ENCODE measurements at regions not wholly inside any gene's neighbourhood (a gene's known extent, or its start where the extent isn't known, plus 50 kb on each side); places are given as distances from the start of the nearest gene placed in this dataset.

DNA sequence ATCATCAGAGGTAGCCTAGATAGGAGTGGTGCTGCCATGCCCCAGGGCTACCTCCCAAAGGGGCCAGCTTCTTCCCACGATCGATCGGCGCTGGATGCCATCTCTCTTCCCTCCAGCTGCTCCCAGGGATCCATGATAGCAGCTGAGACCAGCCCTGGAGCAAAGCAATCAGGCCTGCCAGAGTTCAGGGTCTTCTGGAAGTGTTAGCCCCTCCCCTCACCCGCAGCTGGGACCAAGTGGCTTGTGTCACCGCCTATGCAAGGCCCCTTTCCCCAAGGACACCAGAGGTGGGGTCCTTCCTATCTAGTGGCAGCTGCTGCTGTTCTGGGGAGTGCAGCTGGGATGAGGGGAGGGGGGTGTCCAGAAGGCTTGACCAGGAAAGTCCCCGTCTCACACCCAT is 87.0 kb downstream of the IRF2BPL start:
- DNase-seq (ENCODE audit: low read depth in 1 of 2, low spot score in 1 of 2) = no peak
- Histone ChIP-seq H3K27ac (replicated peaks) (no peak overlapping the region), H3K4me3 (replicated peaks; ENCODE audit: insufficient read depth, low read length) (no peak overlapping the region), H3K27me3 (ENCODE audit: insufficient read depth, poor library complexity, severe bottlenecking) (no peaks in the 10 kb centered on the region)
- TF ChIP-seq REST (IDR thresholded peaks at IDR 0.05; ENCODE audit: insufficient replicate concordance, low read depth) = no peak
- no peak for TF ChIP-seq POLR2AphosphoS5 (IDR thresholded peaks at IDR 0.05; ENCODE audit: low read depth)
- TF ChIP-seq SPI1 (IDR thresholded peaks at IDR 0.05; ENCODE audit: borderline replicate concordance, low read depth) = no peak
- TF ChIP-seq GABPA (IDR thresholded peaks at IDR 0.05; ENCODE audit: low read depth) = no peak
- TF ChIP-seq, protein P1, sequence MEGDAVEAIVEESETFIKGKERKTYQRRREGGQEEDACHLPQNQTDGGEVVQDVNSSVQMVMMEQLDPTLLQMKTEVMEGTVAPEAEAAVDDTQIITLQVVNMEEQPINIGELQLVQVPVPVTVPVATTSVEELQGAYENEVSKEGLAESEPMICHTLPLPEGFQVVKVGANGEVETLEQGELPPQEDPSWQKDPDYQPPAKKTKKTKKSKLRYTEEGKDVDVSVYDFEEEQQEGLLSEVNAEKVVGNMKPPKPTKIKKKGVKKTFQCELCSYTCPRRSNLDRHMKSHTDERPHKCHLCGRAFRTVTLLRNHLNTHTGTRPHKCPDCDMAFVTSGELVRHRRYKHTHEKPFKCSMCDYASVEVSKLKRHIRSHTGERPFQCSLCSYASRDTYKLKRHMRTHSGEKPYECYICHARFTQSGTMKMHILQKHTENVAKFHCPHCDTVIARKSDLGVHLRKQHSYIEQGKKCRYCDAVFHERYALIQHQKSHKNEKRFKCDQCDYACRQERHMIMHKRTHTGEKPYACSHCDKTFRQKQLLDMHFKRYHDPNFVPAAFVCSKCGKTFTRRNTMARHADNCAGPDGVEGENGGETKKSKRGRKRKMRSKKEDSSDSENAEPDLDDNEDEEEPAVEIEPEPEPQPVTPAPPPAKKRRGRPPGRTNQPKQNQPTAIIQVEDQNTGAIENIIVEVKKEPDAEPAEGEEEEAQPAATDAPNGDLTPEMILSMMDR (IDR thresholded peaks at IDR 0.05; ENCODE audit: insufficient read depth, low read length) = no peak

DNA sequence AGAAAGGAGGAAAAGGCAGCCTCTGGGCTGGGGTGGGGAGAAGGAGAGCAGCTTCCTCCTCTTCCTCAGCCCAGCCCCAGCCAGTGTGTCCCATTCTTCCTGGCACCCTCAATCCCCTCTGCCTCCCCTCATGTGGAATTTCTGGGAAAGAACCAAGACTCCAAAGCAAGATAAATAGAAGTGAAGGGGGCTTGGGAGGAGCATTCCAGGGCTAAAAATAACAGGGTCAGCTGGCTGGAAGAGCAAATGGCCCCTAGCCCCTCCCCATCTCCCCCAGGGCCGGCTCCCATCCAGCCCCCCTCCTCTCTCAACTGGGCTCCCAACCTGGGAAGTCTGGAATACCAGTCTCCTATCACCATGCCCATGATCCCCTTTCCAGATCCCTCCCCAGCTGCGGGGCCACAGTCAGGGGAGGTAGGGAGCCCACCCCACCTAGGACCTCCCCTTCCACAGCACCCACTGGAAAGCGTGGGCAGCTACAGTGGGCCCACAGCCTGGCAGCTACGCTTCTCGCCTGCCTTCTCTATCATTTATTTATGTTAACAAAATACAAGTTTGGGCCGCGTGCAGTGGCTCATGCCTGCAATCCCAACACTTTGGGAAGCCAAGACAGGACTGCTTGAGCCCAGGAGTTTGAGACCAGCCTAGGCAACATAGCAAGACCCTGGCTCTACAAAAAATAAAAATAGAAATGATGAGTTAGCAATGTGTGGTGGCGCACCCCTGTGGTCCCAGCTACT is 88.3 kb downstream of the IRF2BPL start:
- Histone ChIP-seq H3K27me3 (ENCODE audit: insufficient read depth, poor library complexity, severe bottlenecking) (no peaks in the 10 kb centered on the region), H3K27ac (replicated peaks) (no peak overlapping the region), H3K4me3 (replicated peaks; ENCODE audit: insufficient read depth, low read length) (no peak overlapping the region)
- TF ChIP-seq POLR2AphosphoS5 (IDR thresholded peaks at IDR 0.05; ENCODE audit: low read depth) (no peak), GABPA (IDR thresholded peaks at IDR 0.05; ENCODE audit: low read depth) (no peak), SPI1 (IDR thresholded peaks at IDR 0.05; ENCODE audit: borderline replicate concordance, low read depth) (no peak), REST (IDR thresholded peaks at IDR 0.05; ENCODE audit: insufficient replicate concordance, low read depth) (no peak)
- TF ChIP-seq, protein P1 (IDR thresholded peaks at IDR 0.05; ENCODE audit: insufficient read depth, low read length) = no peak
- DNase-seq (ENCODE audit: low read depth in 1 of 2, low spot score in 1 of 2) = no peak

DNA sequence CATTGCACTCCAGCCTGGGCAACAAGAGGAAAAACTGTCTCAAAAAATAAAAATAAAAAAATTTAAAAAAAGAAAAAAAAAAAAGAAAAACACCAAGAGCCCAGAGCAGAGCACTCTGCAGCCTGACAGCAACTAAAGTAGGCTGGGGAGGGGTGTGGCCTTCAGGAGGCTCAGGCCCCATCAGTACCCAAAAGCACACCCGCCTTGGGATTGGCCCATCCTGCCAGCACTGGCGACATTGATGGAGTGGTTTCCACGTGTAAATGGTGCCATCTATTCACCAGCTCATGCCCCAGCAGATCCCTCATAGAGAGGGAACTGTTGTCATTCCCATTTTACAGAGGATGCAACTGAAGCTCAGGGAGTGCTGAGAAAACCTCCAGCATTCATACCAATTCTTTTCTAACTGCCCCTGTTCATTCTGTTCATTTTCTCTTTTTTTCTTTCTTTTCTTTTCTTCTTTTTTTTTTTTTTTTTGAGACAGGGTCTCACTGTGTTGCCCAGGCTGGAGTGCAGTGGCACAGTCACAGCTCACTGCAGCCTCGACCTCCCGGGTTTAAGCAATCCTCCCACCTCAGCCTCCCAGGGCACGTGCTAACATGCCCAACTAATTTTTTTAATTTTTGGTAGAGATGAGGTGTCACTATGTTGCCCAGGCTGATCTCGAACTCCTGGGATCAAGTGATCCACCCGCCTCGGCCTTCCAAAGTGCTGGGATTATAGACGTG is 89.3 kb downstream of the IRF2BPL start:
- no peak overlapping the region for H3K4me3 ChIP-seq (replicated peaks; ENCODE audit: insufficient read depth, low read length)
- no peak for DNase-seq (ENCODE audit: low read depth in 1 of 2, low spot score in 1 of 2)
- TF ChIP-seq POLR2AphosphoS5 (IDR thresholded peaks at IDR 0.05; ENCODE audit: low read depth) = no peak
- no peak for TF ChIP-seq GABPA (IDR thresholded peaks at IDR 0.05; ENCODE audit: low read depth)
- TF ChIP-seq, protein P1 (IDR thresholded peaks at IDR 0.05; ENCODE audit: insufficient read depth, low read length) = no peak
- no peak for TF ChIP-seq REST (IDR thresholded peaks at IDR 0.05; ENCODE audit: insufficient replicate concordance, low read depth)
- TF ChIP-seq SPI1 (IDR thresholded peaks at IDR 0.05; ENCODE audit: borderline replicate concordance, low read depth) = no peak
- no peak overlapping the region for H3K27ac ChIP-seq (replicated peaks)
- no peaks in the 10 kb centered on the region for H3K27me3 ChIP-seq (ENCODE audit: insufficient read depth, poor library complexity, severe bottlenecking)
